A549 (cell line): ENCODE measurements at regions not wholly inside any gene's neighbourhood (a gene's known extent, or its start where the extent isn't known, plus 50 kb on each side); places are given as distances from the start of the nearest gene placed in this dataset.

Experiments used
- ATAC-seq, 2 experiments: fragments of 200-7000 bp in 1 of 2; fragments of >200 bp in 1 of 2; cut with Nextera tagmentation in 1 of 2; cut with Tn5 transposase in 1 of 2; 3 replicates each; pipeline versions ENCODE4 v1.8.0 to v1.9.1; 2018 to 2020; ENCODE audit warnings: mild to moderate bottlenecking in 1 of 2, moderate library complexity in 1 of 2
- CTCF ChIA-PET: fragments of 300-600 bp; sonication (Branson Sonifier 250); formaldehyde crosslinking; extraction: SDS; loops from one replicate; lab custom pipeline; 2021; ENCODE audit warnings: antibody characterized with exemption, inconsistent platforms; lab: Yijun Ruan, JAX
- POLR2A ChIA-PET: fragments of 350-600 bp; formaldehyde crosslinking; extraction: SDS; loops from one replicate; lab custom pipeline; 2021; ENCODE audit warnings: antibody characterized with exemption, inconsistent platforms; lab: Yijun Ruan, JAX
- DNase-seq, 2 experiments: peaks; one replicate each; pipeline versions ENCODE4 v3.0.0 to v3.0.0-alpha.2; 2011 to 2016; ENCODE audit warnings: low read depth in 1 of 2, low spot score in 1 of 2
- FAIRE-seq: peaks from 2 replicates; lab custom pipeline; 2011; peaks lifted over from hg19 to GRCh38; lab: Jason Lieb, UNC
- H3K27ac ChIP-seq, 2 experiments: fragments of >200 bp; sonication (Bioruptor Twin); formaldehyde crosslinking; 3 replicates each; pipeline ENCODE4 v1.5.1; 2016 to 2017
- H3K4me1 ChIP-seq: fragments of >200 bp; sonication (Bioruptor Twin); formaldehyde crosslinking; 3 replicates; pipeline ENCODE4 v1.6.1; 2016
- H3K4me2 ChIP-seq: fragments of >200 bp; sonication (Bioruptor Twin); formaldehyde crosslinking; 3 replicates; pipeline ENCODE4 v1.6.1; 2016
- H3K4me3 ChIP-seq: fragments of >200 bp; sonication (Bioruptor Twin); formaldehyde crosslinking; 3 replicates; pipeline ENCODE4 v1.5.1; 2016
- H3K9me3 ChIP-seq: fragments of >200 bp; sonication (Bioruptor Twin); formaldehyde crosslinking; 3 replicates; pipeline ENCODE4 v1.6.1; 2016
- CBX8 ChIP-seq: fragments of 200-600 bp; sonication (generic); IDR thresholded peaks from 2 replicates; pipeline ENCODE4 v1.6.1; 2016
- CHD4 ChIP-seq: fragments of 200-600 bp; sonication (generic); IDR thresholded peaks from 2 replicates; pipeline ENCODE4 v1.6.1; 2016; ENCODE audit warnings: antibody characterized with exemption, mild to moderate bottlenecking, borderline replicate concordance
- EHF ChIP-seq: fragments of 250-450 bp; sonication (Bioruptor Pico); IDR thresholded peaks from 2 replicates; pipeline ENCODE4 v1.5.0; 2020; ENCODE audit warnings: mild to moderate bottlenecking
- ESRRA ChIP-seq: fragments of 150-350 bp; IDR thresholded peaks from 2 replicates; pipeline ENCODE4 v1.6.1; 2014; ENCODE audit warnings: mild to moderate bottlenecking, low read length, borderline replicate concordance
- FOSL2 ChIP-seq, 2 experiments: fragments of 450-650 bp in 1 of 2; fragments of >200 bp in 1 of 2; sonication (Bioruptor Twin) in 1 of 2; formaldehyde crosslinking; IDR thresholded peaks; 2 replicates each; pipeline versions ENCODE4 v1.5.0 to v1.6.1; 2016 to 2020; ENCODE audit warnings: mild to moderate bottlenecking in 1 of 2, moderate library complexity in 1 of 2
- HDAC2 ChIP-seq: fragments of 200-600 bp; sonication (generic); IDR thresholded peaks from 2 replicates; pipeline ENCODE4 v1.6.1; 2016
- JUNB ChIP-seq: fragments of >200 bp; sonication (Bioruptor Twin); formaldehyde crosslinking; IDR thresholded peaks from 2 replicates; pipeline ENCODE4 v1.6.1; 2016
- KDM5A ChIP-seq: fragments of 200-600 bp; sonication (generic); IDR thresholded peaks from 2 replicates; pipeline ENCODE4 v1.6.1; 2016; ENCODE audit warnings: antibody characterized with exemption, mild to moderate bottlenecking
- MYC ChIP-seq: IDR thresholded peaks from 2 replicates; pipeline ENCODE4 v1.6.1; 2012; ENCODE audit warnings: mild to moderate bottlenecking, inconsistent platforms, low read length, improper control_type of control experiment, borderline replicate concordance
- NFE2L2 ChIP-seq: fragments of 150-350 bp; conservative IDR thresholded peaks from 2 replicates; pipeline ENCODE4 v1.6.1; 2014; ENCODE audit warnings: low read length
- NR3C1 ChIP-seq: fragments of >200 bp; sonication (Bioruptor Twin); formaldehyde crosslinking; IDR thresholded peaks from 3 replicates; pipeline ENCODE4 v1.6.1; 2017
- POLR2A ChIP-seq: IDR thresholded peaks from 2 replicates; pipeline ENCODE4 v1.6.1; 2012; ENCODE audit warnings: mild to moderate bottlenecking, low read length
- POLR2AphosphoS2 ChIP-seq: conservative IDR thresholded peaks from 2 replicates; pipeline ENCODE4 v1.6.1; 2012; ENCODE audit warnings: low read length, improper control_type of control experiment, inconsistent platforms
- RCOR1 ChIP-seq: fragments of 150-350 bp; IDR thresholded peaks from 2 replicates; pipeline ENCODE4 v1.6.1; 2014; ENCODE audit warnings: antibody characterized with exemption, low read length, low read depth
- RFX5 ChIP-seq: fragments of 450-650 bp; IDR thresholded peaks from 2 replicates; pipeline ENCODE4 v1.7.1; 2014; ENCODE audit warnings: antibody characterized with exemption, mild to moderate bottlenecking, moderate library complexity
- SREBF2 ChIP-seq: fragments of 450-650 bp; IDR thresholded peaks from 2 replicates; pipeline ENCODE4 v1.6.1; 2014; ENCODE audit warnings: mild to moderate bottlenecking, moderate library complexity
- TFCP2L1 ChIP-seq: fragments of 250-450 bp; sonication (Bioruptor Pico); IDR thresholded peaks from 2 replicates; pipeline ENCODE4 v1.5.0; 2021; ENCODE audit warnings: mild to moderate bottlenecking
- TP53 ChIP-seq: fragments of 250-450 bp; sonication (Bioruptor Pico); IDR thresholded peaks from 2 replicates; pipeline ENCODE4 v1.5.0; 2021; ENCODE audit warnings: mild to moderate bottlenecking, moderate library complexity
- ZFP36 ChIP-seq: fragments of 450-650 bp; IDR thresholded peaks from 2 replicates; pipeline ENCODE4 v1.6.1; 2014; ENCODE audit warnings: borderline replicate concordance; ENCODE audit not compliant: partially characterized antibody
- ZSCAN20 ChIP-seq: fragments of 250-450 bp; sonication (Bioruptor Pico); IDR thresholded peaks from 2 replicates; pipeline ENCODE4 v1.8.0; 2022; ENCODE audit warnings: mild to moderate bottlenecking, moderate library complexity
- WGBS: methylation state at CpG from one replicate; pipeline ENCODE4 v1.1.6; 2017; ENCODE audit errors: missing lambda C conversion rate; 5-methylcytosine and 5-hydroxymethylcytosine counted together
- TF ChIP-seq, protein P1 (sequence below): fragments of 200-600 bp; sonication (generic); IDR thresholded peaks from 2 replicates; pipeline ENCODE4 v1.6.1; 2016; ENCODE audit warnings: antibody characterized with exemption, mild to moderate bottlenecking, moderate library complexity
- TF ChIP-seq, protein P2 (sequence below): fragments of >200 bp; sonication (Bioruptor Twin); formaldehyde crosslinking; IDR thresholded peaks from 2 replicates; pipeline ENCODE4 v1.6.1; 2016
- TF ChIP-seq, protein P3 (sequence below): IDR thresholded peaks from 2 replicates; pipeline ENCODE4 v1.6.1; 2012

DNA sequence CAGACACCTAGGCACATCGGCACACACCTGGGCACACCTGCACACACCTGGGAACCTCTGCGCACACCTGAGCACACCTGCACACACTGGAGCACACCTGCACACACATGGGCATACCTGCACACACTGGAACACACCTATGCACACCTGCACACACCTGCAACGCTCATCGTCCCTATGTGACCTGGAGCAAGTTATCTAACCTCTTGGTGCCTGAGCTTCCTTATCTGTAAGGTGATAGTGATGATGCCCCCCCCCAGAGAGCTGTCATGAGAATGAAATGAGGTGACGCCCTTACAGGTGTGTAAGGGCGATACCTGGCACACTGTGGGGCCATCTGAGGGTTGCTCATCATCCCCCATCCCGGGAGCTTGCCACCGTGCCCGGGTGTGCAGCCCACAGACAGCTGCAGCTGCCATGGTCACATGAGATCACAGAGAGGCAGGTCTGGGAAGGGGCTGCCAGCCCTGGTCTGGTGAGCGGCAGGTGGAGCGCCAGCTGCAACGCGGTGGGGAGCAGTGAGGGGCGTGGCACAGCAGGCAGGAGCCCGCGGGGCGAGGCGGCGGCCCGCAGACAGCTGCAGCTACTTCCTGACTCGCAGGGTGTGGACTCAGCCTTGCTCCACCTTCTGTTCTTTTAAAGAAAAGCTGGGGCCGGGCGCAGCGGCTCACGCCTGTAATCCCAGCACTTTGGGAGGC is 59.9 kb upstream of the FBRSL1 start (continued):
- TF ChIP-seq, protein P1, sequence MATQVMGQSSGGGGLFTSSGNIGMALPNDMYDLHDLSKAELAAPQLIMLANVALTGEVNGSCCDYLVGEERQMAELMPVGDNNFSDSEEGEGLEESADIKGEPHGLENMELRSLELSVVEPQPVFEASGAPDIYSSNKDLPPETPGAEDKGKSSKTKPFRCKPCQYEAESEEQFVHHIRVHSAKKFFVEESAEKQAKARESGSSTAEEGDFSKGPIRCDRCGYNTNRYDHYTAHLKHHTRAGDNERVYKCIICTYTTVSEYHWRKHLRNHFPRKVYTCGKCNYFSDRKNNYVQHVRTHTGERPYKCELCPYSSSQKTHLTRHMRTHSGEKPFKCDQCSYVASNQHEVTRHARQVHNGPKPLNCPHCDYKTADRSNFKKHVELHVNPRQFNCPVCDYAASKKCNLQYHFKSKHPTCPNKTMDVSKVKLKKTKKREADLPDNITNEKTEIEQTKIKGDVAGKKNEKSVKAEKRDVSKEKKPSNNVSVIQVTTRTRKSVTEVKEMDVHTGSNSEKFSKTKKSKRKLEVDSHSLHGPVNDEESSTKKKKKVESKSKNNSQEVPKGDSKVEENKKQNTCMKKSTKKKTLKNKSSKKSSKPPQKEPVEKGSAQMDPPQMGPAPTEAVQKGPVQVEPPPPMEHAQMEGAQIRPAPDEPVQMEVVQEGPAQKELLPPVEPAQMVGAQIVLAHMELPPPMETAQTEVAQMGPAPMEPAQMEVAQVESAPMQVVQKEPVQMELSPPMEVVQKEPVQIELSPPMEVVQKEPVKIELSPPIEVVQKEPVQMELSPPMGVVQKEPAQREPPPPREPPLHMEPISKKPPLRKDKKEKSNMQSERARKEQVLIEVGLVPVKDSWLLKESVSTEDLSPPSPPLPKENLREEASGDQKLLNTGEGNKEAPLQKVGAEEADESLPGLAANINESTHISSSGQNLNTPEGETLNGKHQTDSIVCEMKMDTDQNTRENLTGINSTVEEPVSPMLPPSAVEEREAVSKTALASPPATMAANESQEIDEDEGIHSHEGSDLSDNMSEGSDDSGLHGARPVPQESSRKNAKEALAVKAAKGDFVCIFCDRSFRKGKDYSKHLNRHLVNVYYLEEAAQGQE = no peak
- TF ChIP-seq TP53 (CRISPR knock-in tag) (no peak), POLR2AphosphoS2 (no peak), KDM5A (no peak), NFE2L2 (no peak), NR3C1 (no peak), RFX5 (no peak)

DNA sequence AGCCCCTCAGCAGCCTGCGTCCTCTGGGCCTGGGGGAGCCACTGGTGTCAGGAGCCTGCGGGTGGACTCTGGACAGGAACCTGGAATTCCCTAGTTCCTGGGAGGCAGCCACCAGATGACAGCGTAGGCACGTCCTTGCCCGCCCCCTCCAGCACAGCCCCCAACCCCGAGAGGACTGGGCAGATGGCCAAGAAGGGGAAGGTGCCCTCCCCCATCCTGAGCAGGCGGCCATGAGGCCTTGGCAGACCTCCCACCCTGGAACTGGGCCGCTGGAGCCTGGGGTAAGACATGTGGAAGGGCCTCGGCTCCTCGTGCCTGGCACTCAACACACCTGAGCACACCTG is 60.4 kb upstream of the FBRSL1 start:
- TF ChIP-seq ZFP36 = no peak
- TF ChIP-seq CHD4 = no peak
- no peak for TF ChIP-seq RCOR1
- no peak for TF ChIP-seq KDM5A
- no peak for TF ChIP-seq ESRRA
- TF ChIP-seq, protein P2, sequence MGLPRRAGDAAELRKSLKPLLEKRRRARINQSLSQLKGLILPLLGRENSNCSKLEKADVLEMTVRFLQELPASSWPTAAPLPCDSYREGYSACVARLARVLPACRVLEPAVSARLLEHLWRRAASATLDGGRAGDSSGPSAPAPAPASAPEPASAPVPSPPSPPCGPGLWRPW = no peak
- no peak for TF ChIP-seq HDAC2
- no peak for TF ChIP-seq ZSCAN20 (CRISPR knock-in tag)
- TF ChIP-seq SREBF2 = no peak
- no peak for TF ChIP-seq JUNB
- TF ChIP-seq EHF (CRISPR knock-in tag) = no peak
- Histone ChIP-seq H3K4me1 (peaks cover 21% of the 10 kb centered on the region; the same call in 2 of the 3 replicates), H3K27ac (no peak overlapping the region), H3K9me3 (peaks cover 5% of the 10 kb centered on the region; the same call in 1 of the 3 replicates), H3K4me3 (no peak overlapping the region), H3K4me2 (no peak overlapping the region)
- no peak for FAIRE-seq
- POLR2A ChIA-PET = no interaction called here
- WGBS = 62% methylated on average over 4 of the region's 10 CpGs
- no peak for DNase-seq
- CTCF ChIA-PET = interaction anchor here (0.9 to 5.9 kb wide), 4 partner anchors 10 to 132 kb away, joined by 3 to 70 read pairs (median 4); no protein-coding TSS in a partner anchor
- ATAC-seq = no peak

DNA sequence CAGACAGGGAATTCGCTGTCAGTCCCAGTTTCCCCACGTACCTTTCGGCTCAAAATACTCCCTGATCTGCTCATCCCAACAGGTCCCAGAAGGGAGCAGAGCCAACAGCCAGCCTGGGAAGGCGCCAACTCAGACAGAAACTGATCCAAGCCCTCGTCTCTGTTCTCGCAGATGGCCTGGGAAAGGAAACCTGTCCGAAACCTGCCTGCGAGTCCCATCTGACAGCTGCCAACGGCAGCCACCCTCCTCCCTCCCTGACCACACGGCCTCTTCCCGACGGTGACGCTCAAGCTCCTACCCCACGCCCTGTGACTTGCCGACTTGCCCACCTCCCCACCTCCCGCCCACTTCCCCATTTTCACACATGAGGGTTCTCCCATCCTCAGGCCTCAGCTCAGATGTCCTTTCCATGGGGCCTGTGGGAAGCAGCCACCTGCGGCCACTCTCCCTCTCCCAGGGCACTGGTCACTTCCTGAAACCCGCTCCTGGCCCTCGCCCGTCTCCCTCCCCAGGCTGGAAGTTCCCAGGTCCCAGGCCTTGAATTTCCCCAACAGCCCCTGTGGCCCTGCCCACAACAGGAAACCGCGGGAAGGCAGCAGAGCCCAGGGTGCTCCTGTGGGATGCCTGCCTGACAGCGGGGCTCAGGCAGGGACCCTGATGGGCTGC is 60.9 kb upstream of the FBRSL1 start:
- POLR2A ChIA-PET = no interaction called here
- H3K4me2 ChIP-seq = no peak overlapping the region
- no peak for TF ChIP-seq FOSL2 (IDR thresholded peaks at IDR 0.05)
- TF ChIP-seq FOSL2 (CRISPR knock-in tag; IDR thresholded peaks at IDR 0.05) = no peak
- no peak for TF ChIP-seq POLR2AphosphoS2
- no peak for TF ChIP-seq POLR2A
- no peak for TF ChIP-seq MYC
- no peak for TF ChIP-seq TFCP2L1
- TF ChIP-seq CHD4 = no peak
- no peak for TF ChIP-seq RFX5
- TF ChIP-seq, protein P3, sequence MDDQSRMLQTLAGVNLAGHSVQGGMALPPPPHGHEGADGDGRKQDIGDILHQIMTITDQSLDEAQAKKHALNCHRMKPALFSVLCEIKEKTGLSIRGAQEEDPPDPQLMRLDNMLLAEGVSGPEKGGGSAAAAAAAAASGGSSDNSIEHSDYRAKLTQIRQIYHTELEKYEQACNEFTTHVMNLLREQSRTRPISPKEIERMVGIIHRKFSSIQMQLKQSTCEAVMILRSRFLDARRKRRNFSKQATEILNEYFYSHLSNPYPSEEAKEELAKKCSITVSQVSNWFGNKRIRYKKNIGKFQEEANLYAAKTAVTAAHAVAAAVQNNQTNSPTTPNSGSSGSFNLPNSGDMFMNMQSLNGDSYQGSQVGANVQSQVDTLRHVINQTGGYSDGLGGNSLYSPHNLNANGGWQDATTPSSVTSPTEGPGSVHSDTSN = no peak
- no peak for TF ChIP-seq CBX8
- TF ChIP-seq, all 56 proteins: peak for 0
- WGBS = 74% methylated on average over 23 of the region's 23 CpGs
- peaks cover 21% of the 10 kb centered on the region; the same call in 2 of the 3 replicates for H3K4me1 ChIP-seq
- CTCF ChIA-PET = interaction anchor here (1.0 to 5.9 kb wide), 3 partner anchors 13 to 95 kb away, joined by 4 to 70 read pairs (median 5); no protein-coding TSS in a partner anchor
- H3K9me3 ChIP-seq = peaks cover 5% of the 10 kb centered on the region; the same call in 1 of the 3 replicates
- no peak overlapping the region for H3K4me3 ChIP-seq
- no peak overlapping the region for H3K27ac ChIP-seq
- FAIRE-seq (no peak), ATAC-seq (no peak), DNase-seq (no peak)
